ENCODE measurements at regions not wholly inside any gene's neighbourhood (a gene's known extent, or its start where the extent isn't known, plus 50 kb on each side); places are given as distances from the start of the nearest gene placed in this dataset.

DNA sequence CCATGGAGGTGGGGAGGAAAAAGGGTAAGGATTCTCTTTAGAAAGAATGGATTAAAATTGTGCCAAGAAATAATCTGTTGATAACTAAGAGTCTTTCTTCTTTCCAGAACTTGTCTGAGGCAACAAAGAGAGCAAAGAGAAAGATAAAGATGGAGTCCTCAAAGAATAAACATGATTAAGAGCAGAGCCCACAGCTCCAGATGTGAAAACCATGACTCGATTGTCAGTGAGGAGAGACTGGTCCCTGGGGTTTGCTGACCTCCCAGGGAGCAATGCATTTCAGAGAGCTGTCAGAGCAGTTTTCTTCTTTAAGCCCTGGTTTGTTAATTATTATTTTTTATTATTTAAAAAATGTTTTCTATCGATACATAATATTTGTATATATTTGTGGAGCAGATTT lies 74.6 kb downstream of the TMEM100 start:
- TF ChIP-seq EP300 (IDR thresholded peaks at IDR 0.05) = no peak
- TF ChIP-seq, protein P1, sequence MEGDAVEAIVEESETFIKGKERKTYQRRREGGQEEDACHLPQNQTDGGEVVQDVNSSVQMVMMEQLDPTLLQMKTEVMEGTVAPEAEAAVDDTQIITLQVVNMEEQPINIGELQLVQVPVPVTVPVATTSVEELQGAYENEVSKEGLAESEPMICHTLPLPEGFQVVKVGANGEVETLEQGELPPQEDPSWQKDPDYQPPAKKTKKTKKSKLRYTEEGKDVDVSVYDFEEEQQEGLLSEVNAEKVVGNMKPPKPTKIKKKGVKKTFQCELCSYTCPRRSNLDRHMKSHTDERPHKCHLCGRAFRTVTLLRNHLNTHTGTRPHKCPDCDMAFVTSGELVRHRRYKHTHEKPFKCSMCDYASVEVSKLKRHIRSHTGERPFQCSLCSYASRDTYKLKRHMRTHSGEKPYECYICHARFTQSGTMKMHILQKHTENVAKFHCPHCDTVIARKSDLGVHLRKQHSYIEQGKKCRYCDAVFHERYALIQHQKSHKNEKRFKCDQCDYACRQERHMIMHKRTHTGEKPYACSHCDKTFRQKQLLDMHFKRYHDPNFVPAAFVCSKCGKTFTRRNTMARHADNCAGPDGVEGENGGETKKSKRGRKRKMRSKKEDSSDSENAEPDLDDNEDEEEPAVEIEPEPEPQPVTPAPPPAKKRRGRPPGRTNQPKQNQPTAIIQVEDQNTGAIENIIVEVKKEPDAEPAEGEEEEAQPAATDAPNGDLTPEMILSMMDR (IDR thresholded peaks at IDR 0.05) = no peak
